HEK293T (cell line): ENCODE measurements at regions not wholly inside any gene's neighbourhood (a gene's known extent, or its start where the extent isn't known, plus 50 kb on each side); places are given as distances from the start of the nearest gene placed in this dataset.

Experiments used
- ARNT ChIP-seq: fragments of 450-650 bp; IDR thresholded peaks from 2 replicates; pipeline ENCODE4 v1.6.1; 2017; ENCODE audit warnings: mild to moderate bottlenecking
- BHLHE40 ChIP-seq: fragments of 450-650 bp; IDR thresholded peaks from 2 replicates; pipeline ENCODE4 v1.6.1; 2016; ENCODE audit warnings: mild to moderate bottlenecking, moderate library complexity, borderline replicate concordance
- FOXA1 ChIP-seq: fragments of 450-650 bp; IDR thresholded peaks from 2 replicates; pipeline ENCODE4 v1.6.1; 2016; ENCODE audit warnings: mild to moderate bottlenecking
- LEF1 ChIP-seq: fragments of 450-650 bp; IDR thresholded peaks from 2 replicates; pipeline ENCODE4 v1.6.1; 2017; ENCODE audit warnings: mild to moderate bottlenecking, borderline replicate concordance
- SUZ12 ChIP-seq: fragments of 450-650 bp; IDR thresholded peaks from 2 replicates; pipeline ENCODE4 v1.6.1; 2016; ENCODE audit warnings: mild to moderate bottlenecking

GRCh38 chr2:192253692-192254091 is 59.0 kb upstream of the TMEFF2 start:
- TF ChIP-seq SUZ12 (no peak), FOXA1 (no peak), BHLHE40 (no peak), LEF1 (no peak), ARNT (no peak)
